Neural progenitor cell (in vitro differentiated cells): ENCODE measurements at regions not wholly inside any gene's neighbourhood (a gene's known extent, or its start where the extent isn't known, plus 50 kb on each side); places are given as distances from the start of the nearest gene placed in this dataset.

Source experiments
- EZH2 ChIP-seq: fragments of 200-600 bp; sonication (generic); IDR thresholded peaks from 2 replicates; pipeline ENCODE4 v1.6.1; 2017; ENCODE audit warnings: antibody characterized with exemption, mild to moderate bottlenecking, moderate library complexity
- TF ChIP-seq, protein P1 (sequence below): fragments of 200-600 bp; sonication (generic); IDR thresholded peaks from 2 replicates; pipeline ENCODE4 v1.5.1; 2017; ENCODE audit warnings: antibody characterized with exemption, mild to moderate bottlenecking

DNA sequence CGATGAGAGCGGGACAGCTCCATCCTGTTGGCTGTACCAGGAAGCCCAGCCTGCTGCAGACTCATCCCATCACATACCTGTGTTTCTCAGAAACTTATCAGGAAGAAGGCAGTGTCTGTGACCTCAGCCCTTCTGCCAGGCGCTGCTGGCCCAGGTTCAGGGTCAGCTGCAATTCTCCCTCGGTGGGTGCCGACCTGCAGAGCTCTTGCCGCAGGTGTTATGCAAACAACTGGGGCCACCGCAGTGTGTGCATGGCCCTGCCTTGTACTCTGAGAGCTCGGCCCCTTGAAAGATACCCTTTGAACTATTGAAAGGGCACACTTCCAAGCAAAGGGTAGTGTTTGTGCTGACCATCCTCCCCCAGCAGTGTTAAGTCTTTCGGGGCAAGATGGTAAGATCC, 322.2 kb upstream of the DIO3 start:
- TF ChIP-seq, protein P1, sequence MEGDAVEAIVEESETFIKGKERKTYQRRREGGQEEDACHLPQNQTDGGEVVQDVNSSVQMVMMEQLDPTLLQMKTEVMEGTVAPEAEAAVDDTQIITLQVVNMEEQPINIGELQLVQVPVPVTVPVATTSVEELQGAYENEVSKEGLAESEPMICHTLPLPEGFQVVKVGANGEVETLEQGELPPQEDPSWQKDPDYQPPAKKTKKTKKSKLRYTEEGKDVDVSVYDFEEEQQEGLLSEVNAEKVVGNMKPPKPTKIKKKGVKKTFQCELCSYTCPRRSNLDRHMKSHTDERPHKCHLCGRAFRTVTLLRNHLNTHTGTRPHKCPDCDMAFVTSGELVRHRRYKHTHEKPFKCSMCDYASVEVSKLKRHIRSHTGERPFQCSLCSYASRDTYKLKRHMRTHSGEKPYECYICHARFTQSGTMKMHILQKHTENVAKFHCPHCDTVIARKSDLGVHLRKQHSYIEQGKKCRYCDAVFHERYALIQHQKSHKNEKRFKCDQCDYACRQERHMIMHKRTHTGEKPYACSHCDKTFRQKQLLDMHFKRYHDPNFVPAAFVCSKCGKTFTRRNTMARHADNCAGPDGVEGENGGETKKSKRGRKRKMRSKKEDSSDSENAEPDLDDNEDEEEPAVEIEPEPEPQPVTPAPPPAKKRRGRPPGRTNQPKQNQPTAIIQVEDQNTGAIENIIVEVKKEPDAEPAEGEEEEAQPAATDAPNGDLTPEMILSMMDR, result no peak
- TF ChIP-seq EZH2, result no peak
